Ishikawa (cell line): ENCODE measurements at regions not wholly inside any gene's neighbourhood (a gene's known extent, or its start where the extent isn't known, plus 50 kb on each side); places are given as distances from the start of the nearest gene placed in this dataset.

Source experiments
- EP300 ChIP-seq: IDR thresholded peaks from 2 replicates; pipeline ENCODE4 v1.6.1; 2012; ENCODE audit warnings: borderline replicate concordance
- RAD21 ChIP-seq: IDR thresholded peaks from 2 replicates; pipeline ENCODE4 v1.6.1; 2012; ENCODE audit warnings: low read depth
- TAF1 ChIP-seq: IDR thresholded peaks from 2 replicates; pipeline ENCODE4 v1.6.1; 2012; ENCODE audit warnings: low read depth, mild to moderate bottlenecking
- TCF12 ChIP-seq: IDR thresholded peaks from 2 replicates; pipeline ENCODE4 v1.6.1; 2012; ENCODE audit warnings: low read depth
- TEAD4 ChIP-seq: IDR thresholded peaks from 2 replicates; pipeline ENCODE4 v1.6.1; 2012
- YY1 ChIP-seq: IDR thresholded peaks from 2 replicates; pipeline ENCODE4 v1.6.1; 2012; ENCODE audit warnings: low read depth
- TF ChIP-seq, protein P1 (sequence below): IDR thresholded peaks from 2 replicates; pipeline ENCODE4 v1.6.1; 2012
- TF ChIP-seq, protein P2 (sequence below): IDR thresholded peaks from 2 replicates; pipeline ENCODE4 v1.6.1; 2012

DNA sequence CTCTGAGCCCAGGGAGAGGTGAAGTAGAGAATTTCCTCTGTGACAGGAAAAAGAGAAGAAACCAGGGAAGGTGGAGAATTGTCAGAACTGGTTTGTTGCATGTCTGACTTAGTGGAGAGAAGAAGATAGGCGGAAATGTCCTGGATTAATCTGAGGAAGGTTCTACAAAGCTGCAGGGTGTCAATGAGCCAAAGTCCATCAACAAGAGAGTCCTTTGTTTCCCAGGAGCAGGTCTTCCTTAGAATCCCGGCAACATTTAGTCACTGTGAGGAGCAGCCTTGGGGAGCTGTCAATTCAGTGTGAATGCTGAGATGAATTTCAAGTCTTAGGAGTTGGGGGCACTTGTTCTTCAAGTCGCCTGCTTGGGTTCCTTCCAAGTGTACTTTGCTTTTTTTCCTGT, 88.4 kb upstream of the CELF4 start:
- TF ChIP-seq EP300 = no peak
- TF ChIP-seq, protein P1, sequence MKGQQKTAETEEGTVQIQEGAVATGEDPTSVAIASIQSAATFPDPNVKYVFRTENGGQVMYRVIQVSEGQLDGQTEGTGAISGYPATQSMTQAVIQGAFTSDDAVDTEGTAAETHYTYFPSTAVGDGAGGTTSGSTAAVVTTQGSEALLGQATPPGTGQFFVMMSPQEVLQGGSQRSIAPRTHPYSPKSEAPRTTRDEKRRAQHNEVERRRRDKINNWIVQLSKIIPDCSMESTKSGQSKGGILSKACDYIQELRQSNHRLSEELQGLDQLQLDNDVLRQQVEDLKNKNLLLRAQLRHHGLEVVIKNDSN = no peak
- TF ChIP-seq TCF12 = no peak
- TF ChIP-seq TAF1 = no peak
- TF ChIP-seq, protein P2, sequence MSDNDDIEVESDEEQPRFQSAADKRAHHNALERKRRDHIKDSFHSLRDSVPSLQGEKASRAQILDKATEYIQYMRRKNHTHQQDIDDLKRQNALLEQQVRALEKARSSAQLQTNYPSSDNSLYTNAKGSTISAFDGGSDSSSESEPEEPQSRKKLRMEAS = no peak
- no peak for TF ChIP-seq TEAD4
- no peak for TF ChIP-seq RAD21
- no peak for TF ChIP-seq YY1
